K562 (cell line): ENCODE measurements at regions not wholly inside any gene's neighbourhood (a gene's known extent, or its start where the extent isn't known, plus 50 kb on each side); places are given as distances from the start of the nearest gene placed in this dataset.
A peak's percentile ranks its signal among the peaks of the same experiment; 100 is the strongest.

Source experiments
- ATAC-seq: fragments of 200-7000 bp; cut with Tn5 transposase; 3 replicates; pipeline ENCODE4 v1.9.1; 2020; ENCODE audit warnings: moderate library complexity
- BruUV-seq: library from RNA; stranded (reverse); fragments of 400-500 nt; replicated peaks from 2 replicates; lab custom pipeline; 2021; lab: Mats Ljungman, UMichigan
- CTCF ChIA-PET: fragments of 300-600 bp; formaldehyde crosslinking; extraction: SDS; loops from one replicate; lab custom pipeline; 2021; ENCODE audit warnings: low intra/inter-chr PET ratio; lab: Yijun Ruan, JAX
- POLR2A ChIA-PET: fragments of 300-600, 350-650 bp; sonication (Branson Sonifier 250); formaldehyde crosslinking; extraction: SDS; loops from one replicate; lab custom pipeline; 2021; ENCODE audit warnings: antibody characterized with exemption, inconsistent platforms; lab: Yijun Ruan, JAX
- DNase-seq, 4 experiments: peaks; one replicate each; pipeline versions ENCODE4 v3.0.0 to v3.0.0-alpha.2; 2011 to 2018; ENCODE audit warnings: low spot score in 3 of 4, mixed read lengths in 3 of 4; ENCODE audit errors: extremely low read depth in 1 of 4
- FAIRE-seq: peaks from 2 replicates; lab custom pipeline; 2011; peaks lifted over from hg19 to GRCh38; lab: Jason Lieb, UNC
- H2AFZ ChIP-seq: 2 replicates; pipeline ENCODE4 v1.6.0; 2011; ENCODE audit warnings: low read depth, low read length, control low read depth, inconsistent platforms
- H3K27ac ChIP-seq: fragments of 200-600 bp; 3 replicates; pipeline ENCODE4 v1.8.0; 2011; ENCODE audit warnings: low read depth, mild to moderate bottlenecking, control low read depth, inconsistent platforms, low read length, moderate library complexity, mixed read lengths; ENCODE audit errors: extremely low read depth
- H3K27me3 ChIP-seq, 2 experiments: fragments of 300-600 bp in 1 of 2; 2 replicates in 1 of 2; 3 replicates in 1 of 2; pipeline versions ENCODE4 v1.6.0 to v1.8.0; 2011; ENCODE audit warnings: inconsistent platforms in 2 of 2, low read length in 2 of 2, mild to moderate bottlenecking in 1 of 2, mixed read lengths in 1 of 2, moderate library complexity in 1 of 2; ENCODE audit not compliant: control insufficient read depth in 2 of 2, insufficient read depth in 2 of 2
- H3K36me3 ChIP-seq: fragments of 300-600 bp; 3 replicates; pipeline ENCODE4 v1.8.0; 2011; ENCODE audit warnings: mild to moderate bottlenecking, low read length, inconsistent platforms; ENCODE audit not compliant: control insufficient read depth, insufficient read depth
- H3K4me1 ChIP-seq, 2 experiments: fragments of 200-600 bp in 1 of 2; replicated peaks in 1 of 2; 2 replicates in 1 of 2; 3 replicates in 1 of 2; pipeline versions ENCODE4 v1.5.1 to v1.8.0; 2011; ENCODE audit warnings: inconsistent platforms in 2 of 2, low read length in 2 of 2, mild to moderate bottlenecking in 1 of 2, mixed read lengths in 1 of 2, moderate library complexity in 1 of 2; ENCODE audit not compliant: control insufficient read depth in 2 of 2, insufficient read depth in 2 of 2
- H3K4me2 ChIP-seq: 2 replicates; pipeline ENCODE4 v1.6.1; 2011; ENCODE audit warnings: low read length, control low read depth, inconsistent platforms, mixed read lengths; ENCODE audit not compliant: insufficient read depth
- H3K4me3 ChIP-seq: fragments of 200-600 bp; sonication (generic), shearing (Covaris generic); 2 replicates; pipeline ENCODE4 v1.5.1; 2016; ENCODE audit warnings: control low read depth, inconsistent platforms
- H3K79me2 ChIP-seq: fragments of 200-600 bp; 3 replicates; pipeline ENCODE4 v1.8.0; 2011; ENCODE audit warnings: low read length, inconsistent platforms; ENCODE audit not compliant: control insufficient read depth, insufficient read depth
- H3K9ac ChIP-seq, 2 experiments: 2 replicates each; pipeline versions ENCODE4 v1.6.0 to v1.6.1; 2011; ENCODE audit warnings: low read depth in 2 of 2, low read length in 2 of 2, control low read depth in 1 of 2, inconsistent platforms in 1 of 2, mild to moderate bottlenecking in 1 of 2, mixed read lengths in 1 of 2; ENCODE audit not compliant: insufficient read depth in 1 of 2
- H3K9me1 ChIP-seq: one replicate; pipeline ENCODE4 v1.6.0; 2011; ENCODE audit warnings: inconsistent platforms, mild to moderate bottlenecking, low read length, moderate library complexity; ENCODE audit not compliant: control insufficient read depth, insufficient read depth
- H3K9me3 ChIP-seq: replicated peaks from 2 replicates; pipeline ENCODE4 v1.5.1; 2011; ENCODE audit warnings: low read depth, low read length, inconsistent platforms; ENCODE audit not compliant: control insufficient read depth, insufficient read depth
- H4K20me1 ChIP-seq: replicated peaks from 2 replicates; pipeline ENCODE4 v1.6.1; 2011; ENCODE audit warnings: low read length, inconsistent platforms, mixed read lengths; ENCODE audit not compliant: control insufficient read depth, insufficient read depth
- EP400 ChIP-seq: fragments of 450-650 bp; IDR thresholded peaks from 2 replicates; pipeline ENCODE4 v1.6.1; 2017; ENCODE audit warnings: antibody characterized with exemption, mild to moderate bottlenecking, moderate library complexity
- HNRNPL ChIP-seq: fragments of 200-400 bp; formaldehyde crosslinking; IDR thresholded peaks from 2 replicates; pipeline ENCODE4 v1.6.1; 2017; ENCODE audit warnings: low read depth, mild to moderate bottlenecking, low read length
- KDM1A ChIP-seq, 2 experiments: fragments of 450-650 bp; IDR thresholded peaks; 2 replicates each; pipeline ENCODE4 v1.6.1; 2016; ENCODE audit warnings: mild to moderate bottlenecking in 2 of 2
- MTA1 ChIP-seq: fragments of 450-650 bp; IDR thresholded peaks from 2 replicates; pipeline ENCODE4 v1.6.1; 2017; ENCODE audit warnings: borderline replicate concordance
- NR2C1 ChIP-seq, 2 experiments: fragments of 450-650 bp; IDR thresholded peaks; 2 replicates each; pipeline ENCODE4 v1.6.1; 2017; ENCODE audit warnings: mild to moderate bottlenecking in 2 of 2, antibody characterized with exemption in 1 of 2, inconsistent platforms in 1 of 2, missing compliant biosample characterization in 1 of 2, missing genetic modification characterization in 1 of 2
- NRF1 ChIP-seq, 2 experiments: fragments of 450-650 bp; IDR thresholded peaks in 1 of 2; conservative IDR thresholded peaks in 1 of 2; 2 replicates each; pipeline ENCODE4 v1.6.1; 2014; ENCODE audit warnings: mild to moderate bottlenecking in 2 of 2
- PTBP1 ChIP-seq: fragments of 200-400 bp; formaldehyde crosslinking; IDR thresholded peaks from 2 replicates; pipeline ENCODE4 v1.6.1; 2017; ENCODE audit warnings: low read depth, low read length
- PTRF ChIP-seq: fragments of 450-650 bp; IDR thresholded peaks from 2 replicates; pipeline ENCODE4 v1.6.1; 2016; ENCODE audit warnings: mild to moderate bottlenecking, missing genetic modification characterization, missing compliant biosample characterization
- SLC30A9 ChIP-seq: fragments of 250-450 bp; sonication (Bioruptor Pico); IDR thresholded peaks from 2 replicates; pipeline ENCODE4 v1.8.0; 2022; ENCODE audit warnings: mild to moderate bottlenecking, moderate library complexity
- SMAD1 ChIP-seq: fragments of 150-350 bp; IDR thresholded peaks from 2 replicates; pipeline ENCODE4 v1.6.1; 2014; ENCODE audit warnings: low read length, low read depth; ENCODE audit not compliant: partially characterized antibody
- SUPT5H ChIP-seq: fragments of 450-650 bp; IDR thresholded peaks from 2 replicates; pipeline ENCODE4 v1.6.1; 2016
- TCF7L2 ChIP-seq: fragments of 150-350 bp; IDR thresholded peaks from 2 replicates; pipeline ENCODE4 v1.6.1; 2016; ENCODE audit warnings: low read depth, mild to moderate bottlenecking, low read length, moderate library complexity
- ZBTB8A ChIP-seq: fragments of 450-650 bp; IDR thresholded peaks from 2 replicates; pipeline ENCODE4 v1.6.1; 2018; ENCODE audit warnings: mild to moderate bottlenecking, moderate library complexity; ENCODE audit not compliant: partially characterized antibody
- WGBS: fragments of 100-300 bp; shearing (Covaris generic); methylation state at CpG from one replicate; pipeline ENCODE4 v1.1.6; 2016; ENCODE audit warnings: low coverage, mixed read lengths; ENCODE audit not compliant: insufficient coverage; ENCODE audit errors: missing lambda C conversion rate; 5-methylcytosine and 5-hydroxymethylcytosine counted together
- in situ Hi-C: fragments of 300-500 bp; cut with MboI; formaldehyde crosslinking; loops from 4 replicates; pipeline ENCODE4 v1.15.0; 2018; ENCODE audit warnings: inconsistent platforms, mixed read lengths
- intact Hi-C: fragments of 100-400 bp; cut with micrococcal nuclease; formaldehyde crosslinking; loops from 2 replicates; pipeline ENCODE4 v1.14.2; 2022
- TF ChIP-seq, protein P1 (sequence below): sonication (generic); formaldehyde crosslinking; IDR thresholded peaks from 2 replicates; pipeline ENCODE4 v1.8.0; 2022; ENCODE audit warnings: missing genetic modification reagents, mild to moderate bottlenecking, borderline replicate concordance
- TF ChIP-seq, protein P2 (sequence below): sonication (generic); formaldehyde crosslinking; IDR thresholded peaks from 2 replicates; pipeline ENCODE4 v1.9.0; 2022; ENCODE audit warnings: mild to moderate bottlenecking, missing genetic modification reagents

DNA sequence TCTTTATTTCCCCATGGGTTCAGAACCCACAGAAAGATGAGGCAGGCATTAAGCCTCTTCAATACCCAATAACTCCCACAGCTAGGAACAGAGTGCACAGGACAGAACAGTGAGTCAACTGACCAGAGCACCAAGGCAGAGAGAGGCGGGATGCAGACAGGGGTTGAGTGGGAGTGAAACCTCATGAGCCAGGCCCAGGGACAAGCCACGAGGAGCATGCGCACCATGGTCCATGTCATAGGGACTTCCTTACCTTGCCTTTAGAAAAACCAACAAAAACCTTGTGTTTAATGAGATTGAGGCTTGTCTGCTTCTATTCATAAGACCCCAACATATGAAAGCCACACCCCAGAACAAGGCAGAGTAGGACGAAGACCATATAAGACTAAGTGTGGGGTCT is 330.6 kb downstream of the DEPDC1B start:
- H4K20me1 ChIP-seq: no peaks in the 10 kb centered on the region
- TF ChIP-seq TCF7L2 (no peak), EP400 (no peak), NRF1 (conservative IDR thresholded peaks at IDR 0.05 in 1 of 2, IDR thresholded peaks at IDR 0.05 in 1 of 2) (peak; percentile 60 to 68)
- TF ChIP-seq, all 486 proteins: peak for 1
- no TSS peak for BruUV-seq
- Histone ChIP-seq H3K4me1 (no peaks in the 10 kb centered on the region), H3K9ac (no peak overlapping the region), H3K79me2 (no peaks in the 10 kb centered on the region), H3K9me1 (no peaks in the 10 kb centered on the region), H3K9me3 (no peaks in the 10 kb centered on the region), H3K36me3 (no peaks in the 10 kb centered on the region), H3K4me2 (no peak overlapping the region), H2AFZ (no peak overlapping the region), H3K27ac (no peak overlapping the region), H3K27me3 (no peaks in the 10 kb centered on the region), H3K4me3 (no peak overlapping the region)
- no peak for ATAC-seq
- in situ Hi-C loops: no loop called here
- FAIRE-seq: no peak
- 13% methylated on average over 4 of the region's 4 CpGs for WGBS
- CTCF ChIA-PET: no interaction called here
- POLR2A ChIA-PET: no interaction called here
- DNase-seq: no peak
- intact Hi-C loops: no loop called here

DNA sequence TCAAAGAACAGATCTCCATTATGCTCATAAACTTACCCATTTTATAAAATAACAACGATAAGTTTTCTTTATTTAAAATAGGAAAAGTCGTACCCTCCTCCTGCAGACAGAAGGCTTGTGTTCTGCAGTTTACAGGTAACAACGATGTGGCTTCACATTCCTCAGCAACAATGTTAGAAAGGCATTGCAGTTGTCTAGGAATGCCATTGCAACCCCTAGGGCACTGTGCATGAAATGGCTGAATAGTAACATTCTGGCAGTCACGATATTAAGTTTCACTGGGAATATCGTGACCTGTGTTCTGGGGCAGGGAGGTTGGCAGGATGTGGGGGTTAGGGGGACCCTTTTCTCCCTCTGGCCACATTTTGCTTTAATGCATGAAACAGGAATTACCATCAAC is 331.9 kb downstream of the DEPDC1B start:
- in situ Hi-C loops (no loop called here), intact Hi-C loops (no loop called here)
- Histone ChIP-seq H4K20me1 (no peaks in the 10 kb centered on the region), H3K9ac (no peak overlapping the region), H3K4me1 (no peaks in the 10 kb centered on the region), H3K79me2 (no peaks in the 10 kb centered on the region), H3K9me1 (no peaks in the 10 kb centered on the region), H2AFZ (no peak overlapping the region), H3K27me3 (no peaks in the 10 kb centered on the region), H3K4me3 (no peak overlapping the region), H3K4me2 (no peak overlapping the region), H3K27ac (no peak overlapping the region), H3K9me3 (no peaks in the 10 kb centered on the region), H3K36me3 (no peaks in the 10 kb centered on the region)
- 0% methylated on average over 5 of the region's 5 CpGs for WGBS
- FAIRE-seq: no peak
- ChIA-PET POLR2A (no interaction called here), CTCF (no interaction called here)
- ATAC-seq: no peak
- DNase-seq: no peak
- no TSS peak for BruUV-seq
- TF ChIP-seq MTA1 (no peak), PTRF (tag) (no peak), HNRNPL (no peak), SUPT5H (no peak), SLC30A9 (CRISPR knock-in tag) (no peak), NR2C1 (IDR thresholded peaks at IDR 0.05) (no peak), NR2C1 (tag; IDR thresholded peaks at IDR 0.05) (no peak), SMAD1 (no peak), ZBTB8A (no peak), KDM1A (IDR thresholded peaks at IDR 0.05) (no peak), PTBP1 (no peak)
- TF ChIP-seq, protein P1, sequence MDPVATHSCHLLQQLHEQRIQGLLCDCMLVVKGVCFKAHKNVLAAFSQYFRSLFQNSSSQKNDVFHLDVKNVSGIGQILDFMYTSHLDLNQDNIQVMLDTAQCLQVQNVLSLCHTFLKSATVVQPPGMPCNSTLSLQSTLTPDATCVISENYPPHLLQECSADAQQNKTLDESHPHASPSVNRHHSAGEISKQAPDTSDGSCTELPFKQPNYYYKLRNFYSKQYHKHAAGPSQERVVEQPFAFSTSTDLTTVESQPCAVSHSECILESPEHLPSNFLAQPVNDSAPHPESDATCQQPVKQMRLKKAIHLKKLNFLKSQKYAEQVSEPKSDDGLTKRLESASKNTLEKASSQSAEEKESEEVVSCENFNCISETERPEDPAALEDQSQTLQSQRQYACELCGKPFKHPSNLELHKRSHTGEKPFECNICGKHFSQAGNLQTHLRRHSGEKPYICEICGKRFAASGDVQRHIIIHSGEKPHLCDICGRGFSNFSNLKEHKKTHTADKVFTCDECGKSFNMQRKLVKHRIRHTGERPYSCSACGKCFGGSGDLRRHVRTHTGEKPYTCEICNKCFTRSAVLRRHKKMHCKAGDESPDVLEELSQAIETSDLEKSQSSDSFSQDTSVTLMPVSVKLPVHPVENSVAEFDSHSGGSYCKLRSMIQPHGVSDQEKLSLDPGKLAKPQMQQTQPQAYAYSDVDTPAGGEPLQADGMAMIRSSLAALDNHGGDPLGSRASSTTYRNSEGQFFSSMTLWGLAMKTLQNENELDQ (CRISPR knock-in tag): no peak
- TF ChIP-seq, protein P2, sequence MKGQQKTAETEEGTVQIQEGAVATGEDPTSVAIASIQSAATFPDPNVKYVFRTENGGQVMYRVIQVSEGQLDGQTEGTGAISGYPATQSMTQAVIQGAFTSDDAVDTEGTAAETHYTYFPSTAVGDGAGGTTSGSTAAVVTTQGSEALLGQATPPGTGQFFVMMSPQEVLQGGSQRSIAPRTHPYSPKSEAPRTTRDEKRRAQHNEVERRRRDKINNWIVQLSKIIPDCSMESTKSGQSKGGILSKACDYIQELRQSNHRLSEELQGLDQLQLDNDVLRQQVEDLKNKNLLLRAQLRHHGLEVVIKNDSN: no peak
